ENCODE measurements at regions not wholly inside any gene's neighbourhood (a gene's known extent, or its start where the extent isn't known, plus 50 kb on each side); places are given as distances from the start of the nearest gene placed in this dataset.

GRCh38 chr18:21928925-21929324 lies 188.3 kb downstream of the MIB1 start:
- Histone ChIP-seq H3K36me3 (ENCODE audit: control insufficient read depth, insufficient read depth, low read length) (no peaks in the 10 kb centered on the region), H3K4me3 (ENCODE audit: low read depth, low read length) (no peak overlapping the region), H3K9ac (no peak overlapping the region), H3K27me3 (ENCODE audit: control insufficient read depth, insufficient read depth, low read length) (no peaks in the 10 kb centered on the region), H3K79me2 (no peaks in the 10 kb centered on the region), H3K27ac (no peak overlapping the region), H3K4me1 (no peaks in the 10 kb centered on the region), H3K9me3 (ENCODE audit: control insufficient read depth, low read length) (no peaks in the 10 kb centered on the region), H3K4me2 (ENCODE audit: low read length) (no peak overlapping the region), H2AFZ (no peak overlapping the region)
- no peak for TF ChIP-seq CTCF (IDR thresholded peaks at IDR 0.05)

GRCh38 chr18:21930177-21930576 lies 189.6 kb downstream of the MIB1 start:
- Histone ChIP-seq H3K27me3 (ENCODE audit: control insufficient read depth, insufficient read depth, low read length) (no peaks in the 10 kb centered on the region), H3K79me2 (no peaks in the 10 kb centered on the region), H3K36me3 (ENCODE audit: control insufficient read depth, insufficient read depth, low read length) (no peaks in the 10 kb centered on the region), H3K4me2 (ENCODE audit: low read length) (no peak overlapping the region), H3K9me3 (ENCODE audit: control insufficient read depth, low read length) (no peaks in the 10 kb centered on the region), H2AFZ (no peak overlapping the region), H3K9ac (no peak overlapping the region), H3K4me1 (no peaks in the 10 kb centered on the region), H3K27ac (no peak overlapping the region), H3K4me3 (ENCODE audit: low read depth, low read length) (no peak overlapping the region)
- no peak for TF ChIP-seq CTCF (IDR thresholded peaks at IDR 0.05)

- no peak overlapping the region for H3K4me2 ChIP-seq (ENCODE audit: low read length)
- H3K4me3 ChIP-seq (ENCODE audit: low read depth, low read length): no peak overlapping the region
- no peak overlapping the region for H2AFZ ChIP-seq
- TF ChIP-seq CTCF (IDR thresholded peaks at IDR 0.05): no peak
- H3K9ac ChIP-seq: no peak overlapping the region
- H3K36me3 ChIP-seq (ENCODE audit: control insufficient read depth, insufficient read depth, low read length): no peaks in the 10 kb centered on the region
- no peak overlapping the region for H3K27ac ChIP-seq
- no peaks in the 10 kb centered on the region for H3K27me3 ChIP-seq (ENCODE audit: control insufficient read depth, insufficient read depth, low read length)
- H3K4me1 ChIP-seq: no peaks in the 10 kb centered on the region
- H3K79me2 ChIP-seq: no peaks in the 10 kb centered on the region
- H3K9me3 ChIP-seq (ENCODE audit: control insufficient read depth, low read length): no peaks in the 10 kb centered on the region
These were observed 193.6 kb downstream of the MIB1 start for GRCh38 chr18:21933931-21934765.

- Histone ChIP-seq H3K9ac (no peak overlapping the region), H3K27ac (no peak overlapping the region), H3K4me3 (ENCODE audit: low read depth, low read length) (no peak overlapping the region), H3K79me2 (no peaks in the 10 kb centered on the region), H3K9me3 (ENCODE audit: control insufficient read depth, low read length) (no peaks in the 10 kb centered on the region), H3K27me3 (ENCODE audit: control insufficient read depth, insufficient read depth, low read length) (no peaks in the 10 kb centered on the region), H3K4me1 (no peaks in the 10 kb centered on the region), H2AFZ (no peak overlapping the region), H3K36me3 (ENCODE audit: control insufficient read depth, insufficient read depth, low read length) (no peaks in the 10 kb centered on the region), H3K4me2 (ENCODE audit: low read length) (no peak overlapping the region)
- no peak for TF ChIP-seq CTCF (IDR thresholded peaks at IDR 0.05)
These were observed 194.1 kb downstream of the MIB1 start for GRCh38 chr18:21934766-21935015.

- Histone ChIP-seq H3K36me3 (ENCODE audit: control insufficient read depth, insufficient read depth, low read length) (no peaks in the 10 kb centered on the region), H3K4me3 (ENCODE audit: low read depth, low read length) (no peak overlapping the region), H2AFZ (no peak overlapping the region), H3K4me1 (no peaks in the 10 kb centered on the region), H3K27me3 (ENCODE audit: control insufficient read depth, insufficient read depth, low read length) (no peaks in the 10 kb centered on the region), H3K9me3 (ENCODE audit: control insufficient read depth, low read length) (no peaks in the 10 kb centered on the region), H3K9ac (no peak overlapping the region), H3K79me2 (no peaks in the 10 kb centered on the region), H3K27ac (no peak overlapping the region), H3K4me2 (ENCODE audit: low read length) (no peak overlapping the region)
- TF ChIP-seq CTCF (IDR thresholded peaks at IDR 0.05): no peak
These were observed 202.9 kb downstream of the MIB1 start for GRCh38 chr18:21943456-21943855.

All from parathyroid adenoma (tissue), 2 donors.